GM21360 (cell line): ENCODE measurements at regions not wholly inside any gene's neighbourhood (a gene's known extent, or its start where the extent isn't known, plus 50 kb on each side); places are given as distances from the start of the nearest gene placed in this dataset.
A peak's percentile ranks its signal among the peaks of the same experiment; 100 is the strongest.

Experiments used
- ATAC-seq: cut with Tn5 transposase; IDR thresholded peaks from one replicate; pipeline ENCODE4 v1.9.1; 2021; ENCODE audit warnings: mild to moderate bottlenecking, moderate library complexity; ENCODE audit not compliant: unreplicated experiment

- no peak for ATAC-seq
These were observed 89.1 kb upstream of the ARHGAP20 start for GRCh38 chr11:110801328-110801727.

- ATAC-seq: no peak
These were observed 86.1 kb upstream of the ARHGAP20 start for GRCh38 chr11:110798201-110798900.

DNA sequence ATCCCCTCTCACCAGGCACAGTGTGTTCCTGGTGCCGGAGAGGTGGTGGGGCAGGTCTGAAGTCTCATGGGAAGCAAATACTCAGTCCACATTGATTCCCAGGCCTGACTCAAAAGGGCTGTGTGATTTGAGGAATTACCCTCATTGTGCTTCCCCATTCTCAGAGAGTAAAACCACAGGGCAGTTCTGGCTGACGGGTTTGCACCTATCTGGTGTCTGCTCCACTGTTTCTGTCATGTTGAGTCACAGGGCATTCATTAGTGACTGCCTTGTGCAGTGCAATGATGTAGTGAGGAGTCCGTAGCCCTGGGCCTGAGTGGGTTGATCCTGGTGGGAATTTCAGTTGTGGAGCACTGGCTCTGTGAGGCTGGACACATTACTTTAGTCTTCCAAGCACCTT lies 85.2 kb upstream of the ARHGAP20 start:
- ATAC-seq: peak; percentile 97

DNA sequence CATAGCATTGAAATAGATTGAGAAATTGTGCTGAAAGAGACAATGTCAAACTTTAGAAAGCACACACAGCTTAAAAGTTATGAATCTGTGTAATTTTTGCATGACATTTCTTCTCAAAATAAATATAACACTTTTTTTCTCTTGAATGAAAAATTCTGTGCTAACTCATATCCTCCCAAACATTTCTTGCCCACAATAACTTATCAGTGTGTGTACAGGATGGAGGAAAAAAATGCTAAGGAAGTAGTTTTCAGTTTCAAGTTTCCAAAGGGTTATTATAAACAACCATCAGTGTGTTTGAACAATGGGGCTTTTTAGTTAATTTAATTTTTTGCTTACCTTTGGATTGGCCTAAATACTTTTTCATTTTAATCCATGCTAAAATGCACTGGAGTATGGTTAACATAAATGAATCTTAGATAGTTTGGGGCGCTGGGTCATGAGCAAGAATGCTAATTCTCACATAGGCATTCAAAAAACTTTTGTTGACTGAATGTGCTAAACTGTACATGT lies 82.9 kb upstream of the ARHGAP20 start:
- no peak for ATAC-seq

DNA sequence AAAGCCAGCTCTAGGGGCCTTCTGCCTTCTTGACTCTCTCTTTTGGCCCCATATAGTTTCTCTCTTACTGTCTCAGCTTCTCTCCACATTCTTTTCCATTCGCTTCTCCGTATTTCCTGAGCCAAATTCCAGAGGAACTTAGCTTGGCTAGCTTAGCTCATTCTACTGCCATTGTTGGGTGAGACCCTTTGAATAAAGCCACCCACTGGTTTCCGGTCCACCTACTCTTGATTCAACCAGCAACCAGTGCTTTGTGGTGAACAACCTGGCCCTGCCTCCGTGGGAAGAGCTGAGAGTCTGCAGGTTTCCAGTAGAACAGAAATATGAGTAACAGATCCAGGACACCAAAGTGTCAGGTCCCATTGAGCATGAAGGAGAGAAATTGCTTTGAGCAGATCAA lies 81.3 kb upstream of the ARHGAP20 start:
- no peak for ATAC-seq

GRCh38 chr11:110791621-110792020 lies 79.4 kb upstream of the ARHGAP20 start:
- no peak for ATAC-seq

GRCh38 chr11:110787680-110788079 lies 75.4 kb upstream of the ARHGAP20 start:
- no peak for ATAC-seq

GRCh38 chr11:110786226-110786902 lies 74.1 kb upstream of the ARHGAP20 start:
- ATAC-seq: no peak

- no peak for ATAC-seq
These were observed 73.2 kb upstream of the ARHGAP20 start for GRCh38 chr11:110785398-110785797.

- ATAC-seq: no peak
These were observed 70.4 kb upstream of the ARHGAP20 start for GRCh38 chr11:110782616-110783015.

- ATAC-seq: no peak
These were observed 66.9 kb upstream of the ARHGAP20 start for GRCh38 chr11:110779108-110779507.

DNA sequence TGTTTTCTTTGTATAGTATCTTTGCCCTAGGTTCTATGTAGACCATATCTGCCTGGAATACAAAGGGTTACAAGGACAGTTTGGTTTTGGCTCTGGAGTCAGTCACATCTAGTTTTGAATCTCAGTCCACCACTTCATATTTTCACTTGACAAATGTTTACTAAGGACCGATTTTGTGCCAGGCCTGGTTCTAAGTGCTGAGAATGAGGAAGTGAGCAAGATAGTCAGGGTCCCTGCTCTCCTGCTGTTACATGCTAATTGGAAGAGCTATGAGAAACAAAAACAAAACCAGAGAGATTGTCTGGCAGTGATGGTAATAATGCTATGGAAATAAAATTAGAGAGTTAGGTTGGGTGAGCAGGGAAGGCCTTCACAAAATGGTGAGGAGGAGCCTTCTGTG lies 66.1 kb upstream of the ARHGAP20 start:
- peak; percentile 70 for ATAC-seq

DNA sequence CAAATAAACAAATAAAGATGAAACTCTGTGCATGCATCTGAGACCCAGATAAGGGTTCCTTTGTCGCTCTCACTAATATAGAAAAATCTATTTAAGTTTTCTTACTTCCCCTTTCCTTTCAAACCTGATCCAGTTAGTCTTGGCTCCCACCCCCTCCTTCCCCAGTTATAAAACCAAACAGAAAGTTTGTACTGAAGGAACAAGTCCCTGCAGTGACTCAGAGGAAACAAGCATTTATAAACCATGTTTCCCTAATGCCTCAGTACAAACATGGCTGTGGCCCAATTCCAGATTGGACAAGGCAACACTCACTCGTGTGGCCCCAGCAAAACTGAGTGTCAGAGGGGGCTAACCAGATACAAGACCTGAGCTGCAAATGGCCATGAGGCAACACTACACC lies 65.5 kb upstream of the ARHGAP20 start:
- peak; percentile 44 for ATAC-seq

- ATAC-seq: no peak
These were observed 63.8 kb upstream of the ARHGAP20 start for GRCh38 chr11:110776081-110776480.

DNA sequence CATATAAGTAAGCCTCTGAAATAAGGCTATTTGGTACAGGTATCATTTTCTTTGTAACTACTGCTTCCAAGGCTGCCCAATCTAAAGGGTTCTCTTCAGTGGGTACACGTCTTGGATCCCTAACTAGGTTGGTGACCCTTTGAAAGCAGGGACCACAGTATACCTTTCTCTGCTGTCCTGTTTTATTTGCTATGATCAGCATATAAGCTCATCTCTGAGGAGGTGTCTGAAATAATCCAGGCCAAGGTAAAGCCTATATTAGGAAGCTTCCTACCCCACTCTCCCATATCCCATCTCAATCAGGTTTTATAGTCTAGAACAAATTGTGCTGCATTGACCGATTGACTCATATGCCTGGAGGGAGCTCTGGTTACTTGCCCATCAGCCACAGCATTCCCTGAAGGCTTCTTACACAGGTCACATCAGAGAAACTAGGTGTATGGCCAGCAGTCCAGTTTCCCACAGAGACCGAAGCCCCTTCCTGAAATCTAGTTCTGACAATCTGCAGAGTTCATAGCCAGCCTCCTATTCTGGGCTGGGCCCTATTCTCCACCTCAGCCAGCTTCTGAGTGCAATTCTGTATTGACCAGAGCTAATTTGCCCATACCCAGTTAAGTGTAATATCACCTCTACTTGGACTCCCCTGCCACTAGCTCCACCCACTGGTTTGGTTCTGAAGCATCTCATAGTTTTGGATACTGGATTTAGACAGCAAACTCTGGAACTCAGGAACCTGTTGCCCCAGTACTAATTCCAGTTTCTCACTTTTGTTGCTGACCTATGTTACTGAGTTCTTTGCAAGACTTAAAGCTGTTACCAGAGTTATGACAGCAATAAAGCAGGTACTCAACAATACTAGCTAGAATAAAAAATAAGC lies 62.1 kb upstream of the ARHGAP20 start:
- ATAC-seq: no peak

DNA sequence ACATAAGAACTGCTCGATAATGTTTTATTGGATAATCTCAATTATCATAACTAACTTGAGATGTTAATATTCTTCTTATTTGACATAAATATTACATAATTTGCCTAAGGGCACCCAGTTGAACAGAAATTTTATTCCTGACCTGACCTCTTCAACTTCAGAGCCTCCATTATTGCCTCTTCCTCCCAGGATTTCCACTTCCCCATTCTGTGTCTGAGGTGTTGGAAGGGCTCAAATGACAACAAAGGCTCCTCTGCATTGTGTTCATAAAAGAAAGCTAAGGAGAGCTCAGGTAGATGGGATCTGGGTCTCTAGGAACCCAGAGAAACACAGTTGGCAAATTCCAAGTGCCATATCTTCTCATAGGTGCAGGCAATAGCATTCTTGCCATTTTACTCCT lies 61.2 kb upstream of the ARHGAP20 start:
- no peak for ATAC-seq

DNA sequence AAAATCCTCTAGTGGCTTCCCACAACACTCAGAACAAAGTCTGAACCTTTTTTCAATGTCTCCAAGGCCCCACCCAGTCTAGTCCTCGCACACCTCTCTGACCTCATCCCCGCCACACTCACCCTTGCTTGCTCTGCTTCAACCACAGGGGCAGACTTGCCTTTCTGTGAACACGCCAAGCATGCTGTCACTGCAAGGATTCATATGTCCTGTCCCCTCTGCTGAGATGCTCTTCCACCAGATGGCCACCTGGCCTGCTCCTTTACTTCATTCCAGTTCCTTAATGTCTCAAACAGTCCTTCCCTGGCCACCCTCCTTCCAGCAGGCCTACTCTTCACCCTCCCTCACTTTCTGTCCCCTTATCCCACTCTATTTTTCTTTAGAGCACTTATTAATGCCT lies 60.6 kb upstream of the ARHGAP20 start:
- no peak for ATAC-seq

DNA sequence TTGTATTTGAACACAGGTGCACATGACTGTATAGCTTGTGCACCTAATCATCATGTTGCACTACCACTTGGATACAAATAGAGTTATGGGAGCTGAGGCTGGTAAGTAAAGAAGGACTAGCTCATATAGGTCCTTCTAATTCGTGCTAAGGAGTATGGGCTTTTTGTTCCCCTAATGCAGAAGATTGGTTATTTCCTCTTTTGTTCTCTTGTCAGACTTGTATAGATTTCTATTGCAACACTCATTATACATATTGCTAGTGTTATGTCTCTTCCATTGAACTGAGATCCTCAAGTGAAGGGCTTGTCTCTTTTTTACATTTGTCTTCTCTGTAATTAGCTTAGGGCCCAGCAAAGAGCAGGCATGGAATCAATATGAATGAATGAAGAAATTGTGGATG lies 54.1 kb upstream of the ARHGAP20 start:
- ATAC-seq: no peak

DNA sequence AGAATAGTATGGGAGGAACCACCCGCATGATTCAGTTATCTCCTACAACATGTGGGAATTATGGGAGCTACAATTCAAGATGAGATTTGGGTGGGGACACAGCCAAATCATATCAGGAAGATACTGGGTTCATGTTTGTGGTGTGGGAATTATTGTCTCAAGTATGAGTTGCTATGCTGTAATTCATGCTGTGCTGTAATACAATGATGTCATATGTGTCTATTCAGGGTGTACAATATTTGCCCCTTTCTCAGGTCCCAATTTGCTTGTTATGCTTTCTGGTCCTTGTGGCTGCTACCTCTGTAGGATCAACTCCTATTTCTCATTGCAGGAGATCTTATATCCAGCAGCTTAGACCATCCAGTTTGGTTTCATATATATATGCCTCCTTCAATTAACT lies 52.2 kb upstream of the ARHGAP20 start:
- no peak for ATAC-seq

DNA sequence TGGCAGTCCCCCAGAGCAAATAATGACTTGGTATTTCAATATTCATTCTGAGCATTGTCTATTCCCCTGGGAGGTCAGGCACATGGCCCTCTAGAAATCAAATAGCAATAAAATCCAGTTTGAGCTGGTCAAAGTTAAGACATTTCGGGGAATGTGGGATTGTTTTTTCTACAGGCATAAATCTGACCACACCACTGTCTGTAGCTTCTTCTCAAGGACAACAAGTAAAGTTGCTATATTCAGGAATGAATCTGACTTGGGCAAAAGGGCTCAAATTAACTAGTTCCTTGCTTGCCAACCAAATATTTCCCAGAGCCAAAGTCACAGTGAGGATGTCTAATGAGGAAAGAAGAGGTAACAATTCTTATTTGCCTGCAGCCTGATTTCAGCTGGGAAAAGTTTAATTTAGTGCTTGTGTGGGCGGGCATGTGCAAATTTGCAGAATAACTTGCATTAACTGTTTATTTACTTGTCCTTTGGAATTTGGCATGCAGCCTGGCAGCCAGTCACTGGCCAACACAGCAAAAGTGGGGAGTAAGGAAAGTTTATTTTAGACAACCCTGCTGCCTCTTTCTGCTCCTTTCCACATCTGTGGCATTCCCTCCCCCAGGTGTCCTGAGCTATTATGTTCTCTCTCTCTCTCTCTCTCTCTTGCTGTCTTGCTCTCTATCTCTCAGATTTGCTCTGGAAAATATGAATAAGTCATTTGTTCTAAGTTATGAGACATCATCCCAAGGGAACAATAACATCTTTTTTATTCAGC lies 51.2 kb upstream of the ARHGAP20 start:
- no peak for ATAC-seq

- no peak for ATAC-seq
These were observed 50.4 kb upstream of the ARHGAP20 start for GRCh38 chr11:110762590-110762989.
